ENCODE measurements at regions not wholly inside any gene's neighbourhood (a gene's known extent, or its start where the extent isn't known, plus 50 kb on each side); places are given as distances from the start of the nearest gene placed in this dataset.

- TF ChIP-seq CTCF (IDR thresholded peaks at IDR 0.05) (no peak), POLR2A (IDR thresholded peaks at IDR 0.05) (no peak), POLR2AphosphoS5 (IDR thresholded peaks at IDR 0.05; ENCODE audit: insufficient read depth in 1 of 2, low read depth in 1 of 2) (no peak)
These were observed 353.9 kb upstream of the THBS1 start for GRCh38 chr15:39227001-39227400.

Measured in vagina (tissue), 2 donors.